H1 (cell line): ENCODE measurements at regions not wholly inside any gene's neighbourhood (a gene's known extent, or its start where the extent isn't known, plus 50 kb on each side); places are given as distances from the start of the nearest gene placed in this dataset.

Experiments
- CTCF ChIA-PET: fragments of 300-600 bp; sonication (Branson Sonifier 250); formaldehyde crosslinking; loops from one replicate; lab custom pipeline; 2021; ENCODE audit not compliant: partially characterized antibody; lab: Charles Lee
- POLR2A ChIA-PET: fragments of 300-600 bp; sonication (Branson Sonifier 250); formaldehyde crosslinking; loops from one replicate; lab custom pipeline; 2021; ENCODE audit warnings: inconsistent platforms; ENCODE audit not compliant: partially characterized antibody; lab: Charles Lee
- DNase-seq, 2 experiments: peaks; one replicate each; pipeline versions ENCODE4 v3.0.0 to v3.0.0-alpha.2; 2010 to 2022; ENCODE audit warnings: low spot score in 2 of 2, low read depth in 1 of 2, mixed read lengths in 1 of 2
- FAIRE-seq: peaks from 2 replicates; lab custom pipeline; 2011; peaks lifted over from hg19 to GRCh38; lab: Jason Lieb, UNC
- H2AFZ ChIP-seq: 2 replicates; pipeline ENCODE4 v1.8.1; 2012; ENCODE audit warnings: low read length, inconsistent platforms
- H2AK5ac ChIP-seq: 2 replicates; pipeline ENCODE4 v1.6.1; 2013; ENCODE audit warnings: low read depth, low read length
- H2BK120ac ChIP-seq: replicated peaks from 2 replicates; pipeline ENCODE3; 2013; ENCODE audit warnings: low read depth, low read length, inconsistent platforms
- H2BK12ac ChIP-seq: 2 replicates; pipeline ENCODE4 v1.6.1; 2013; ENCODE audit warnings: low read depth, low read length
- H2BK15ac ChIP-seq: 2 replicates; pipeline ENCODE4 v1.6.1; 2013; ENCODE audit warnings: low read length
- H2BK20ac ChIP-seq: 2 replicates; pipeline ENCODE4 v1.6.1; 2013; ENCODE audit warnings: low read length
- H2BK5ac ChIP-seq: 2 replicates; pipeline ENCODE4 v1.6.1; 2013; ENCODE audit warnings: low read depth, low read length
- H3K14ac ChIP-seq: 2 replicates; pipeline ENCODE4 v1.6.1; 2013; ENCODE audit warnings: inconsistent platforms; ENCODE audit not compliant: insufficient read length
- H3K18ac ChIP-seq: 2 replicates; pipeline ENCODE4 v1.6.1; 2013; ENCODE audit warnings: low read length; ENCODE audit errors: extremely low read depth
- H3K23ac ChIP-seq: 2 replicates; pipeline ENCODE4 v1.6.1; 2013; ENCODE audit warnings: inconsistent platforms; ENCODE audit not compliant: insufficient read length
- H3K23me2 ChIP-seq: 2 replicates; pipeline ENCODE4 v1.6.1; 2013; ENCODE audit warnings: low read depth, low read length
- H3K27ac ChIP-seq: 2 replicates; pipeline ENCODE4 v1.6.1; 2011; ENCODE audit warnings: low read depth, low read length, inconsistent platforms
- H3K27me3 ChIP-seq, 4 experiments: replicated peaks in 1 of 4; 1 replicate in 1 of 4; 2 replicates in 3 of 4; pipeline versions ENCODE4 v1.6.1 to v1.8.1; 2011 to 2013; ENCODE audit warnings: low read length in 3 of 4, mild to moderate bottlenecking in 3 of 4, inconsistent platforms in 2 of 4, mixed read lengths in 2 of 4, moderate library complexity in 1 of 4; ENCODE audit not compliant: control insufficient read depth in 3 of 4, insufficient read depth in 3 of 4; ENCODE audit errors: extremely low read depth in 1 of 4
- H3K36me3 ChIP-seq, 4 experiments: 2 replicates each; pipeline versions ENCODE4 v1.6.1 to v1.8.1; 2011 to 2013; ENCODE audit warnings: mild to moderate bottlenecking in 4 of 4, low read length in 3 of 4, moderate library complexity in 2 of 4, control low read depth in 1 of 4, inconsistent platforms in 1 of 4; ENCODE audit not compliant: insufficient read depth in 4 of 4, control insufficient read depth in 2 of 4
- H3K4ac ChIP-seq: replicated peaks from 2 replicates; pipeline ENCODE3; 2013; ENCODE audit warnings: low read length, low read depth, mixed read lengths, inconsistent platforms; ENCODE audit not compliant: insufficient read length
- H3K4me1 ChIP-seq, 4 experiments: replicated peaks in 1 of 4; 1 replicate in 1 of 4; 2 replicates in 3 of 4; pipeline versions ENCODE4 v1.6.1 to v1.8.1; 2011 to 2013; ENCODE audit warnings: low read length in 3 of 4, inconsistent platforms in 2 of 4, mixed read lengths in 1 of 4; ENCODE audit not compliant: insufficient read depth in 4 of 4, control insufficient read depth in 3 of 4
- H3K4me2 ChIP-seq, 2 experiments: 2 replicates each; pipeline versions ENCODE4 v1.6.1 to v1.8.1; 2011 to 2013; ENCODE audit warnings: low read depth in 2 of 2, low read length in 2 of 2, control low read depth in 1 of 2, inconsistent platforms in 1 of 2, mild to moderate bottlenecking in 1 of 2; ENCODE audit not compliant: insufficient read depth in 1 of 2
- H3K4me3 ChIP-seq, 4 experiments: fragments of 200-600, 300-600 bp in 1 of 4; sonication (generic), shearing (Covaris generic), sonication (Bioruptor Twin) in 1 of 4; 2 replicates each; pipeline versions ENCODE4 v1.5.1 to v1.8.1; 2011 to 2016; ENCODE audit warnings: low read length in 4 of 4, low read depth in 3 of 4, control low read depth in 2 of 4, inconsistent platforms in 2 of 4, mild to moderate bottlenecking in 2 of 4, mixed read lengths in 1 of 4, moderate library complexity in 1 of 4; ENCODE audit not compliant: insufficient read depth in 2 of 4; ENCODE audit errors: extremely low read depth in 1 of 4
- H3K56ac ChIP-seq: replicated peaks from 2 replicates; pipeline ENCODE3; 2013; ENCODE audit warnings: low read depth, mild to moderate bottlenecking, mixed read lengths, low read length, inconsistent platforms; ENCODE audit not compliant: insufficient read length
- H3K79me1 ChIP-seq: 2 replicates; pipeline ENCODE4 v1.6.1; 2013; ENCODE audit warnings: low read depth, low read length, control low read depth
- H3K79me2 ChIP-seq, 2 experiments: 2 replicates each; pipeline versions ENCODE4 v1.6.1 to v1.8.1; 2012 to 2013; ENCODE audit warnings: low read length in 2 of 2, mild to moderate bottlenecking in 2 of 2, inconsistent platforms in 1 of 2; ENCODE audit not compliant: insufficient read depth in 2 of 2, control insufficient read depth in 1 of 2
- H3K9ac ChIP-seq, 4 experiments: replicated peaks in 1 of 4; 1 replicate in 1 of 4; 2 replicates in 3 of 4; pipeline versions ENCODE4 v1.6.1 to v1.8.1; 2011 to 2013; ENCODE audit warnings: low read depth in 3 of 4, low read length in 3 of 4, control low read depth in 2 of 4, mild to moderate bottlenecking in 2 of 4, moderate library complexity in 2 of 4, inconsistent platforms in 1 of 4; ENCODE audit errors: extremely low read depth in 1 of 4
- H3K9me3 ChIP-seq, 2 experiments: 2 replicates each; pipeline versions ENCODE4 v1.6.1 to v1.8.1; 2012 to 2013; ENCODE audit warnings: mild to moderate bottlenecking in 2 of 2, moderate library complexity in 2 of 2, control low read depth in 1 of 2, inconsistent platforms in 1 of 2, low read depth in 1 of 2, low read length in 1 of 2, mixed read lengths in 1 of 2; ENCODE audit not compliant: insufficient read depth in 2 of 2
- H4K20me1 ChIP-seq, 2 experiments: replicated peaks in 1 of 2; 2 replicates each; pipeline versions ENCODE3 to v1.8.1; 2011 to 2013; ENCODE audit warnings: inconsistent platforms in 2 of 2, low read length in 2 of 2, mild to moderate bottlenecking in 1 of 2; ENCODE audit not compliant: insufficient read depth in 2 of 2, control insufficient read depth in 1 of 2
- H4K5ac ChIP-seq: 2 replicates; pipeline ENCODE4 v1.6.1; 2013; ENCODE audit warnings: low read length, low read depth, mixed read lengths, inconsistent platforms; ENCODE audit not compliant: insufficient read length
- H4K8ac ChIP-seq: 2 replicates; pipeline ENCODE4 v1.8.0; 2013; ENCODE audit warnings: mild to moderate bottlenecking, moderate library complexity, low read length, inconsistent platforms; ENCODE audit not compliant: insufficient read depth; ENCODE audit errors: extremely low read depth
- H4K91ac ChIP-seq: replicated peaks from 2 replicates; pipeline ENCODE3; 2013; ENCODE audit warnings: low read length, mixed read lengths, inconsistent platforms; ENCODE audit not compliant: insufficient read length
- ATF3 ChIP-seq: IDR thresholded peaks from 2 replicates; pipeline ENCODE4 v1.6.1; 2011; ENCODE audit warnings: low read depth, mild to moderate bottlenecking, low read length; ENCODE audit not compliant: insufficient read depth
- BRCA1 ChIP-seq: IDR thresholded peaks from 2 replicates; pipeline ENCODE4 v1.6.1; 2012; ENCODE audit warnings: low read depth, low read length, improper control_type of control experiment
- CBX5 ChIP-seq: fragments of 300-800, 300-1000 bp; sonication (generic); IDR thresholded peaks from 2 replicates; pipeline ENCODE4 v1.7.1; 2016; ENCODE audit warnings: antibody characterized with exemption, low read length, low read depth
- CBX8 ChIP-seq: fragments of 300-800, 300-1000 bp; sonication (generic); IDR thresholded peaks from 2 replicates; pipeline ENCODE4 v1.7.1; 2016; ENCODE audit warnings: low read depth, low read length, borderline replicate concordance
- CTCF ChIP-seq, 3 experiments: IDR thresholded peaks; 1 replicate in 2 of 3; 2 replicates in 1 of 3; pipeline versions ENCODE4 v1.5.1 to v1.6.1; 2011; ENCODE audit warnings: low read length in 3 of 3, mild to moderate bottlenecking in 3 of 3, inconsistent platforms in 2 of 3, low read depth in 1 of 3, moderate library complexity in 1 of 3; ENCODE audit not compliant: insufficient read depth in 1 of 3; ENCODE audit errors: control extremely low read depth in 1 of 3
- GTF2F1 ChIP-seq: IDR thresholded peaks from 2 replicates; pipeline ENCODE4 v1.6.1; 2012; ENCODE audit warnings: low read depth, low read length, improper control_type of control experiment, borderline replicate concordance
- HDAC2 ChIP-seq, 2 experiments: fragments of 300-600 bp in 1 of 2; sonication (generic) in 1 of 2; IDR thresholded peaks; 2 replicates each; pipeline ENCODE4 v1.6.1; 2011 to 2012; ENCODE audit warnings: low read depth in 2 of 2, low read length in 2 of 2, mild to moderate bottlenecking in 2 of 2, moderate library complexity in 2 of 2, borderline replicate concordance in 1 of 2, inconsistent platforms in 1 of 2
- JUN ChIP-seq: IDR thresholded peaks from 2 replicates; pipeline ENCODE4 v1.6.1; 2011; ENCODE audit warnings: low read depth, mild to moderate bottlenecking, improper control_type of control experiment, low read length
- MAFK ChIP-seq: IDR thresholded peaks from 2 replicates; pipeline ENCODE4 v1.6.1; 2012; ENCODE audit warnings: low read depth, mild to moderate bottlenecking, improper control_type of control experiment, low read length
- SP2 ChIP-seq: IDR thresholded peaks from 2 replicates; pipeline ENCODE4 v1.6.1; 2012; ENCODE audit warnings: mild to moderate bottlenecking, low read length, inconsistent platforms
- SUZ12 ChIP-seq: fragments of 200-600 bp; sonication (generic); IDR thresholded peaks from 2 replicates; pipeline ENCODE4 v1.6.1; 2012; ENCODE audit warnings: mild to moderate bottlenecking, inconsistent platforms, low read length, moderate library complexity, mixed read lengths
- TCF12 ChIP-seq: IDR thresholded peaks from 2 replicates; pipeline ENCODE4 v1.6.1; 2011; ENCODE audit warnings: low read depth, mild to moderate bottlenecking, low read length
- WGBS, 2 experiments: shearing (Covaris generic) in 1 of 2; methylation state at CpG; one replicate each; pipeline versions ENCODE4 v1.1.6 to v1.1.7; 2013 to 2015; ENCODE audit warnings: low lambda C conversion rate in 2 of 2, mixed read lengths in 2 of 2, inconsistent platforms in 1 of 2, low coverage in 1 of 2, missing lambda C conversion rate in 1 of 2; ENCODE audit not compliant: insufficient replicate concordance in 2 of 2, insufficient coverage in 1 of 2, insufficient read length in 1 of 2; ENCODE audit errors: extremely low coverage in 1 of 2, missing lambda C conversion rate in 1 of 2; 5-methylcytosine and 5-hydroxymethylcytosine counted together

- H4K5ac ChIP-seq = no peak overlapping the region
- TF ChIP-seq CBX8 (no peak), CTCF (IDR thresholded peaks at IDR 0.05; ENCODE audit: control extremely low read depth in 1 of 3, insufficient read depth in 1 of 3, low read depth in 1 of 3, low read length in 3 of 3) (no peak), SP2 (no peak), MAFK (no peak), SUZ12 (no peak), BRCA1 (no peak), CBX5 (no peak), JUN (no peak), ATF3 (no peak), TCF12 (no peak), HDAC2 (IDR thresholded peaks at IDR 0.05; ENCODE audit: borderline replicate concordance in 1 of 2, low read depth in 2 of 2, low read length in 2 of 2) (no peak), GTF2F1 (no peak)
- TF ChIP-seq, all 59 proteins: peak for 0
- Histone ChIP-seq H4K91ac (no peak overlapping the region), H4K20me1 (no peaks in the 10 kb centered on the region), H3K4ac (no peak overlapping the region), H3K36me3 (no peaks in the 10 kb centered on the region), H3K56ac (no peak overlapping the region), H3K27me3 (no peaks in the 10 kb centered on the region), H2AFZ (no peak overlapping the region), H4K8ac (no peak overlapping the region), H3K9ac (no peak overlapping the region), H3K23me2 (no peaks in the 10 kb centered on the region), H3K4me1 (no peaks in the 10 kb centered on the region), H3K4me2 (no peak overlapping the region), H2BK12ac (no peak overlapping the region), H3K79me2 (no peaks in the 10 kb centered on the region), H2BK120ac (no peak overlapping the region), H3K18ac (no peak overlapping the region), H3K9me3 (no peaks in the 10 kb centered on the region), H3K14ac (no peak overlapping the region), H3K27ac (no peak overlapping the region), H3K4me3 (no peak overlapping the region), H3K79me1 (no peaks in the 10 kb centered on the region), H2BK20ac (no peak overlapping the region), H2AK5ac (no peak overlapping the region), H3K23ac (no peak overlapping the region), H2BK15ac (no peak overlapping the region), H2BK5ac (no peak overlapping the region)
- WGBS, 2 experiments = 85% methylated on average over 4 of the region's 4 CpGs; no CpG with 5 or more reads in 1 of the 2 experiments
- CTCF ChIA-PET = interaction anchor here (1.1 kb wide), 1 partner anchor 123 kb away, joined by 6 read pairs; no protein-coding TSS in a partner anchor
- FAIRE-seq (no peak), DNase-seq (no peak)
- POLR2A ChIA-PET = no interaction called here
Observed at GRCh38 chr21:15359251-15359650, 294.5 kb upstream of the NRIP1 start.
